GM19455 (cell line): ENCODE measurements at regions not wholly inside any gene's neighbourhood (a gene's known extent, or its start where the extent isn't known, plus 50 kb on each side); places are given as distances from the start of the nearest gene placed in this dataset.

Experiments used
- ATAC-seq: cut with Tn5 transposase; IDR thresholded peaks from one replicate; pipeline ENCODE4 v1.9.1; 2021; ENCODE audit not compliant: unreplicated experiment

DNA sequence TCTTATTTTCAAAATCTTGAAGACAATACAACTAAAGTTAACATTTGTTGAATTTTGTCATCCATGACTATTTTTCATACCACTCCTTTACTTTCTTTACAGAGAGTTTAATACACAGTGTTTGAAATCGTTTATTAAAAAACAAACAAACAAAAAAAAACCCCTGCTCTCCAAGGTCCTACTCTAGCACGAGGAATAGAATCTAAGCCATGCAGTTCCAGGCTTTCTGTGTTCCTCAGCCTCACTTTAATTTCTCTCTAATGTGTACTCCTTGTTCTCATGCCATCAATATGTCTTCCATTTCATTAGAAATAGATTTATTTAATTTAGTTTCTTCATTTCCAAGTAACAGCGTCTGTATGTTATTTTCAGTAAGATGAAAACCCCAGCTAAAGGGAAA, 381.2 kb upstream of the MC4R start:
- no peak for ATAC-seq

DNA sequence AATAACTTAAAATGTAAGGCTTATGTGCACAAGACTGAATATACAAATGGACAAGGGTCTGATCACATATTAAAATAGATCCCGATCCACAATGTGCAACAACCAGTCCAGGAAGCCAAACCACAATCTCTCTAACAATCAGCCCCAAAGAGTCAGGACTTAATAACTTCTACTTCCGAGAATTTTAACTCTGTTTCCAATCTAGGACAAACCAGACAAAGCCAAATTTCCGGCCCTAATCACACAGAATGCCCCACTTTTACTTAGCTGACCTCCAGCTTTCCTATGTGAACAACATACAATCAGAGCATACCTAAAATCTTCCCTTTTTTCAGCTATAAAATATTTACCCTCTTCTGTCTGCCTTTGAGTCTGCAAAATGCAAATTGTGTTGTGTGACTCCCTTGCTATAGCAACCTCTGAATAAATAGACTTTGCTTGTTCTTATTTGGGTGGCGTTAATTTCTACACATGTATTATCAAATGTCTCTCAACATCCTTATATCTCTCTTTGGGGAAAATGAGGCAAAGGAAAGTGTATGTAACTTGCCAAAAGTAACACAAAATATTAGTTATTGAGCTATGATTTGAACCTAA, 381.9 kb upstream of the MC4R start:
- no peak for ATAC-seq

DNA sequence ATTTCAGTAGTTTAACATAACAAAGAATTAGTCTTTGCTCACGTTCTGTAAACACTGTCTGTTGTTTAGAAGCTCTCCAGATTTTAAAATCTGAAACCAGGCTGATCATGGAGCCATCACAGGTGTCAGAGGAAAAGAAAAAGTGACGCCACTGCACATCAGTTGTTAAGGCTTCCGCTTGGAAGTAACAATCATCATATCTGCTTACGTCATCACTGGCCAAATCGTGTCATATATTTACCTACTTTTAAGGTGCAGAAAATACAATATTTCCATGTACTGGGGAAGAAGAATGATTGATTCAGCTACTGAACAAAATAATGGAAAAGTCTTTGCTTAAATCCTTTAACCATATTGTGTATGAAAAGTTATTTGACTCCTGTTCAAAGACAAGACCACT, 382.6 kb upstream of the MC4R start:
- ATAC-seq = no peak

DNA sequence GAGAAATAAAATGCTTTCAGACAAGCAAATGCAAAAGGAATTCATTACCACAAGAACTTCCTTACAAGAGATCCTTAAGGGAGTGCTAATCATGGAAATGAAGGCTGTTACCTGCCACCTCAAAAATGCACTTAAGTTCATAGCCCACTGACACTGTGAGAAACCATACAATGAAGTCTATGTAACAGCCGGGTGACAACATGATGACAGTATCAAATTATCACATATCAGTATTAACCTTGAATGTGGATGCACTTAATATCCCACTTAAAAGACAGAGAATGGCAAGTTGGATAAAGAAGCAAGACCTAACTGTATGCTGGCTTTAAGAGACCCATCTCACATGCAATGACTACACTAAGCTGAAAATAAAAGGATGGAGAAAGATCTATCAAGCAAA, 403.4 kb upstream of the MC4R start:
- no peak for ATAC-seq

DNA sequence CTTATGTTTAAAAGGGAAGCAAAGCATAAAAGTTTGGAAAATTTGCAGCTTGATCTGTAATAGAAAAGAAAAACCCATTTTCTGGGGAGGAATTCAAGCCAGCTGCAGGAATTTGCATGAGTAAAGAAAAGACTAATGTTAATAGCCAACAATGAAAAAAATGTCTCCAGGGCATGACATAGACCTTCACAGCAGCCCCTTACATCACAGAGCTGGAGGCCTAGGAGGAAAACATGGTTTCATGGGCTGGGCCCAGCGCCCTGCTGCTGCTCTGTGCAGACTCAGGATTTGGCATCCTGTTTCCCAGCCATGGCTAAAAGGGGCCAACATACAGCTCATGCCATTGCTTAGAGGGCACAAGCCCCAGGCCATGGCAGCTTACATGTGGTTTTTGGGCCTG, 411.6 kb upstream of the MC4R start:
- ATAC-seq = no peak

DNA sequence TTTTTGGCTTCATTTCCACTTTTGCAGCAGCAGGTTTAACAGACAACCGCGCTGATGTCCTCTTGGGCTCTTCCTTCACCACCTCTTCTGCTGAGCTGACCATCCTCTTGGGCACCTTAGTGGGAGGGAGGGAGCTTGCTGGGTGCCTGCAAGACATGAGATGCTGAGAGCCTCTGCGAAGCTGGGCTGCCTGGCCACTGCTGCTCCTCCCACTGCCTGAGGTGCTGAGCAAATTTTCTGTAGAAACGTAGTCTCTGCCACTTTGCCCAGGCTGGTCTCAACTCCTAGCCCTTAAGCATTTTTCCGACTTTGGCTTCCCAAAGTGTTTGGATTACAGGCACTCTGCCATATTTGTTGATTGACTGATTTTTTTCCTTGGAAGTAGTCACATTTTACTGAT, 422.2 kb upstream of the MC4R start:
- ATAC-seq = no peak

DNA sequence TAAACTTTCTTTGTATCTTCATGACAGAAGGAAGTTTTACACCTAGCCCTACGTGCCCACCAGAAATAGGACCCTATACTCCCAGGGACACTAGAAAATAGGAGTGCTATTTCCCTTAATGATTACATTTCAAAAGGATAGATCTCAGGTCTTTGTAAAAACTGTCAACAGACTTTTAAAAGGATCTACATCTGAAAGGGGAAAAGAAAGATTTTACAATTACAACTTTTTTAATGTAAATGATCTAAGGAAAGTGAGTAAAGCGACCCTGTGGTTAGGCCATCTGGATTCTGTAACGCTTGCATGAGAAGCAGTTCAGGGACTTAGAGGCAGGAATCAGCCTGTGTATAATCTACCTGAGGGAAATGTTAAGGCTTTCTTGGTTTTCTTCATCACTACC, 431.8 kb upstream of the MC4R start:
- ATAC-seq = no peak

DNA sequence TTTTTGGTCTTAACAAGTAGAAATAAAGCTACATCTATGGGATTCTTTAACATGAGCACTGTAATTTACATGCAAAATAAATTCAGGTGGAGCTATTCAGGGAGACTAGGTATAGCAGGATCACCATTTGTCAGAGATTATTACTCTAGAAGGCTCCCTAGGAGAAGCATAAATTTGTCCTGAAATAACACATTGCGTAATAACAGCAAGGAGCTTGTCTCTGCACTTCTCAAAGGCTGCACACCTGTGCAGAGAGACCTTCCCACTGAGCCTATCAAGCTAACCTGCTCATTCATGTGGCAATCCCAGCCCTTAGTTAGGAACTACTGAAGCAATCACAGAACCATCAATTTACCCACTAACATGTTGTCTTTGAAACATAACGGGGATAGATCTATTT, 437.4 kb upstream of the MC4R start:
- no peak for ATAC-seq

DNA sequence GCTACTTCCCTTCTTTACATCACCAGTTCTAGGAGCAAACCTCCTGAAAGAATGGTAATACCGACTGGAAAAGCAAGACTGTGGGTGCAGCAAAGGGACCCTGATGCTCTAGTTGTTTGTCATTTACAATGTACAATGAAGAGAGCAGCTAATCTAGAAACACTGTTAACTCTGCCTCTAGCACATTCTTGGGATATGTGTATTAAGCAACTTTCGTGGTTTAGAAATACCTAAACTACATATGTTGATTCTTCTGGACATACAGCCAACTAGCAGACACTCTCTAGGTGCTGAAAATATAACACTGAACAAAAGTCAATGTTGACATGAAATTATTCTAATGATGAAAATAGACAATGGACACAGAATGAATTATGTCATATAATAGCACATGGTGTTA, 440.3 kb upstream of the MC4R start:
- ATAC-seq = no peak

DNA sequence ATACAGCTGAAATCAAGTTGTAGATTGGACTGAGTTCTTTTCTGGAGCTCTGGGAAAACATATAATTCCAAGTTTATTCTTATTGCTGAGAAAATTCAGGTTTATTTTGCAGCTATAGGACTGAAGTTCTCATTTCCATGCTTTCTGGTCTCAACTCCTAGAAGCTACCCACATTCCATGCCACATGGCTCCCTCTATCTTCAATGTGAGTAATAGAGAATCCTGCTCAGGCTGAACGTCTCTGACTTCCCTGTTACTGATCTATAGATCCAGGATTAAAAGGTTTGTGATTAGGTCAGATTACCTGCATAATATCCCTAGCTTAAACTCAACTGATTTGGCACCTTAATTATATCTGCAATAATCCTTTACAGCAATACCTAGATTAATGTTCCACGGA, 453.8 kb upstream of the MC4R start:
- no peak for ATAC-seq

DNA sequence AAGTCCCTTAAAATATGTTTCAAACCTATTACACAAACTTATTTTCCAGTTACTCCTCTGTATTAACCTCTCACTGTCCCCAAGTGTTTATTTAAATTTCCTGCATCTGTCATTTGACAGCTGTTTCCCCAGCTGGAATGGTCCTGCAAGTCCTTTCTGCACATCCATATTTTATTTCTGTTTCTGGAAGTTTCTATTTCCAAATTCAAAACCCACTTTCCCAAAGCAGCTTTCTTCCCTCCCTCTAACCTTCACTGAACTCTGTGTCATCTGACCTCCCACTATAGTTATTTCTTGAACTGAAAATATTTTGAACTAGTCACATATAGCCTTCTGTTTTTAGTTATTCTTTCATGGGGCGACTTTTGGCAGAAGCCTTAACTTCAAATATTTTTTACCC, 459.4 kb upstream of the MC4R start:
- ATAC-seq = no peak

DNA sequence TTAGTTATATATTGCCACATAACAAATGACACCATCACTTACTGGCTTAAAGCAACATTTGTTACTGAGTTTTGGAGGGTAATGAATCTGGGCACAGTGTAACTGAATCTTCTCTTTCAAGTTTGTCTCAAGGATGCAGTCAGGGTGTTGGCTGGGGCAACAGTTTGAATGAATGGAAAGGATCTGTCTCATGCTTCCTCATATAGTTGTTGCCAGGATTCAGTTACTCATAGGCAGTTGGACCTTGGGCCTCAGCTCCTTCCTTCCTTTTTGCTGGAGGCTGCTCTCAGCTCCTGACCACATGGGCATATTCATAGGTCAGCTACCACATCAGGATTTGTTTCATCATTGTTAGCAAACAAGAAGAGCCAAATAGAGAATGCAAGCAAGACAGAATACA, 466.1 kb upstream of the MC4R start:
- ATAC-seq = no peak

DNA sequence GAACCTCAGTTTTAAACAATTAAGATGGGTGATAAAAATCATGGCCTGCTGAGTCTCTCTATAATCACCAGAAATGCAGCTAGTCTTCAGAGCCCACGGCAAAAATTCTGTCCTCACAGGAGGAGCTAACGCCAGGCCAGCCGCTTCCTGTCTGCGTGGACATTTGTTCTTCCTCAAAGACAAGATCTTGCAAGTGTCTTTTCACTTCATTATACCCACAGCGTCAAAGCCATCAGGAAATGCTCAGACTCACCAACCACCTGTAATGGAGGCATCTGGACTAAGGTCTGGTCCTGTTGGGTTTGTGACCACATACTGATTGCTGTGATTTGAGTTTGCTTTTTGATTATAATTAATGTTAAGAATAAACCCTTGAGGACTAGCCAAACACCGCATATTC, 473.8 kb upstream of the MC4R start:
- ATAC-seq = no peak

DNA sequence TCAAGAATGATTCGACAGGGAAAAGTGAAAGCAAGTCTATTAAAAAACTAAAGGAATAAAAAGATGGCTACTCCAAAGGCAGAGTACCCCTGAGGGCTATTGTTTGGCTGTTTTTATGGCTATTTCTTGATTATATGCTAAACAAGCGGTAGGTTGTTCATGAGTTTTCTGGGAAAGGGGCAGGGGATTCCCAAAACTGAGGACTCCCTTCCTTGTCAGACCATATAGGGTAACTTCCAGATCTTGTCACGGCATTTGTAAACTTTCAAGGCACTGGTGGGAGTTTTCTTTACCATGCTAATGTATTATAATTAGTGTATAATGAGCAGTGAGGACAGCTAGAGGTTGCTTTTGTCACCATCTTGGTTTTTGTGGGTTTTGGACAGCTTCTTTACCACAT, 474.9 kb upstream of the MC4R start:
- ATAC-seq = no peak

DNA sequence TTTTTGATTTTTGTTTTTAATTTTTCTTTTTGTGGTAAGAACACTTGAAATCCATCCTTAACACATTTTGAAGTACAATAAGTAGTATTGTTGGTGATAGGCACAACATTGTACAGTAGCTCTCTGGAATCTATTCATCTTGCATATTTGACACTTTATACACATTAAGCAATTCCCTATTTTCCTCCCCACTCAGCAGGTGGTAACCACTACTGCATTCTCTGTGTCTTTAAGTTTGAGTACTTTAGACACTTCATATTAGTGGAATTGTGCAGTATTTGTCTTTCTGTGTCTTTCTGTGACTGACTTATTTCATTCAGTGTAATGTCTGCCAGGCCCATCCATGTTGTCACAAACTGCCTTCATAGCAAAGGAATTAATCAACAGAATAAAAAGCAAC, 471.7 kb upstream of the CDH20 start:
- no peak for ATAC-seq

DNA sequence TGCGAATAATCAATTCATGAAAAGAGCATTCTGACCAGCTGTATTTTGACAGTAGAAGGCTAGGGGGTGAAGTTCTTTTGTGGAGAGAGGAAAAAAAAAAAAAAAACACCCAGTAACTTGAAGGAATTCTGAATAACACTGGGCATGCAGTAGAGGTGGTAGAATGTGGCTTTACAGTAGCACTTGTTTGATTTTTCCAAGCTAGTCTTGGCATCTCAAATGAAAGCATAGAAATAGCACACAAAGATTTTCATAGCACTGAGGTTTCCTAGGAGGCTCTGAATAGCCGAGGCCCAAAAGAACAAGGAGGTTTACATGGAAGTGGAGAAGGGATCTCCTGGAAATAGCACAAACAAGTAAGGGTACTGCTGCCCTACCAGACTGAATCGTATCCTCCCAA, 470.2 kb upstream of the CDH20 start:
- ATAC-seq = no peak

DNA sequence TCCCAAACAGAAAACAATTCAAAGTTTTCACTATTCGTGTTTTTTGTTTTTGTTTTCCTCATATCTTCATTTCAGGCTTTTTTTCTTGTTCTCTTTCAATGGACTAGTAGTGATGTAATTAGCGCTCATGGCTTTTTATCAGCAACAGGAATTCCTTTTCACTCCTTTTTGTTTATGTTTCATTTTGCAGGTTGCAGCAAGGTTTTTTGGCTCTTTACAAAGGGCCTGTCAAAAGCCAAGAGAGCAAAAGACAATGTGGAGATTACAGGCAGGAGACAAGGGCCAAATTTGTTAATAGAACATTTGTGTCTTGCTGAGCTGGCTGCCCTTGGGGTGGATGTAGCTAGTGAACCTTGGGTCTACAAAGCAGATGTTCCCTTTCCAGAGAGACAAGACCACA, 467.4 kb upstream of the CDH20 start:
- ATAC-seq = no peak

DNA sequence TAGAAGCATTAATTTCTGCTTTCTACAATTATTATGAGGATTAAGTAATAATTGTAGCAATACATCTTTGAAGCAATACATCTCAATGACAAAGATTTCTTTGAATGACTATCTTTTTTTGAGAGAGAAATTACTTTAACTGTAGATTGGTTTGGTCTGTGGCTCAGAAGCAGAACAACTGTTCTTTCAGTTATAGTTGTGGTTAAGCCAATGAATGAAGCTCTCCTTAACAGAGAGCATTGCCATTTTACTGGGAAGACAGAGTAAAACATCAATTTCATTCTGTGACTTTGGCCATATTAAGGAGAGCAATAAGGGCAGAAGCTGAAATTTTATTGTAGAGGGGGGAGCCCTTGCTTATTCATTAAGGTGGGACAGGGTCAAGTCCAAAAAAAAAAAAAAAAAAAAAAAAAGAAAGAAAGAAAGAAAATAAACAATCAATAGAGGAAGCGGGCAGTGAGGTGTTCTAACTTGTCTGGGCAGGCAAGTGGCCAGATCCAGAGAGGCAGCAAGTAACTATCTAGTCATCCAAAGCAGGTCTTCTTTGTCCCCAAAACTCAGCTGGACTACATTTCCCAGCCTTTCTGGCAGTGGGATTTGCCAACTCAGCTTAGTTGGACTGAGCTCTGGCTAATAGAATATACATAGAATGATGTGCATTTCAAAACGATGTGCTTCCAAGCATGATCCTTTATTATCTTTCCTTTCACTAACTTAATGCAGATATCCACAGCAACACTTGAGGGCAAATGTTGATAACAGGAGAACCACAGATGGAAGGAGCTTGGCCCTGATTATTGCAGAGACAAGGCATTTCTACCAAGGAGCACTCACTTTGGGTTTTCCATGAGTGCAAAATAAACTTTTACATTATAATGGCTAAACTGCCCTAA, 462.7 kb upstream of the CDH20 start:
- ATAC-seq = no peak

DNA sequence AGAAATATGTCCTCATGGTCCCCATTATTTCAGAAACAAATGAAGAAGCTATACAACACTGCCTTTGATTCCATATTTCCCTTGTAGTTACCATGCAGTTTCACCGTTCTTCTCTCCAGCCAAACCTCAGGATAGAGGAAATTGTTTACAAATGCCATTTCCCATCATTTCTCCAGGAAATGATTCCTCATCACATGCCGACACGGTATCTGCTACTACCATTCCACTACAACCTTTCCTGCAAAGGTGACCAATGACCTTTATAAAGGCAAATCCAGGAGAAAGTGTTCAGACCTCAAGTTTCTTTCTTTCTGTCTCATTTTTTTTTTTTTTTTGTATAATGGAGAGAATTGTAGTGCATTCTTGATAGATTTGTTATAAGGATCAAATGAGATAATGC, 460.8 kb upstream of the CDH20 start:
- ATAC-seq = no peak

DNA sequence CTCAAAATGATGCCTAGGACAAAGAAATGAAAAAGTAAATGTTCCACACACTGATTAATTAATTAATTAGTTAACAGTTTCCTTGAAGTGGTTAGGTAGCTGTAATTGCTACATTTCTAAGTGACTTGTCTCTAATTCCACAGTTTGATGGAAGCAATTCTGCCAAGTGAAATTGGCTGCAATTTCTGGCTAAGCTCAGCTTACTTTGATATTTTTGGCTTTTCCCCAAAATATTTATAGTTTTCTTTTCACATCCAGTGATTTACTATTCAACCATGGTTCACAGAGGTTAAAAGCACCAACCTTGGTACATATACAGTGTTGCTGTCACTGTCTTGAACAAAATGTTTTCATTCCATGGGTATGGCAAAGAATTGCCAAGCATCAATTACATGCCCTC, 459.5 kb upstream of the CDH20 start:
- no peak for ATAC-seq

DNA sequence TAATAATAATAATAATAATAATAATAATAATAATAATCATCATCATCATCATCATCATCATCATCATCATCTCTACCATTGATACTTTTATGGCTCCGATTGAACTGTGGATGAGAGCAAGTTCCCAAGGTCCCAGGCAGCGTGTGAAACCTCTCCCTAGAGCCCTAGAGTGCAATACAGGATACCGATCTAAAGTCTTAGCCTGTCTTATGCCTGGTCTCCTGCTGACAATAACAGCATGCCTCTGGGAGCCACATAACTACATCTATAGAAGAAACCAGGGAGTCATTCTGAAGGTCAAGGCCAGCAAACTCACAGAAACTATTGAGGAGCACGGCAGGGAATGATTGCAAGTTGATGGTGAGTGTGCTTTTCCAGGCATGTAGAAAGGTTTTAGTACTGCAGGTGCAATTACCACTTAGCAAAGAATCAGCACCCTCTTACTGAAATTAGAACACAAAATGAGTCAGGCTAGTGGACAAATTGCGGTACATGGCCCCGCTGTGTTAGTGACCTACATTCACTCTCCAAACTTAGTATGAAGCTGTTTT, 457.2 kb upstream of the CDH20 start:
- no peak for ATAC-seq

DNA sequence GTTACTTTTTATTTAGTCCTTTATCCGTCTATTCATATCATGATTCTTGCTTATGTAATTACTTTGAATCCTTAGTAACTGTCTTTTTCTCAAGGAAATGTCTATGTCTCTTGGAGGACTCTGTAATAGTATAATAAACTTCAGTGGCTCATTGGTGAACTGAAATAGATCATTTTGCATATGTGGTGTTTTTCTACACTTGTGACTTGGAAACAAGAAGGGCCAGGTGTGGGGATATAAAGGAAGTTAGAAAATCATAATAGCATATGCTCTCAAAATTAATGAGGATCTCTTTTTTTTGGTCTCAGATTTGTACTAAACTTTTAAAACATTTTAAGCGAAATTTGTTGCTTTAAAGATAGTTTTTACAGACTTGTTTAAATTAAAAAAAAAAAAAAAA, 453.0 kb upstream of the CDH20 start:
- ATAC-seq = no peak

DNA sequence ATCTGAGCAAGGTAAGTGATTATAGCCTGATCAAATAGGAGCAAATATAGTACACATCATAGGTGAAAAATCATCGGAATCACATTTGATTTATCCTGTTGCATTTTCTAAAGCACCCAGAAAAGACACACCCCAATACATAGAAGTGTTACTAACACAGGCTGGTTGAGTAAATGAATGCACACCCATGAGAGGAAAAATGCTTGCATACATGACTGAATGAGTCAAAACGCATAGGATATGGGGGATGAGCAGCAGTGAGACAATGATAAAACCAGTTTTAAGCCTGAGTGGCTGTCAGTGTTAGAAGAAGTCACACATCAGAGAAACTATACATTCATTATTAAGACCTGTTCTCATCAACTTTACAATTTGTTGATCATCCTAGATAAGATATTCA, 449.6 kb upstream of the CDH20 start:
- no peak for ATAC-seq
